ENCODE measurements at regions not wholly inside any gene's neighbourhood (a gene's known extent, or its start where the extent isn't known, plus 50 kb on each side); places are given as distances from the start of the nearest gene placed in this dataset.

GRCh38 chr10:42111076-42111475 is 527.3 kb downstream of the ZNF33B start:
- H3K9me3 Mint-ChIP-seq, result peaks cover 39% of the 10 kb centered on the region
- no peaks in the 10 kb centered on the region for H3K27me3 Mint-ChIP-seq (ENCODE audit: low read depth)
- no peak for TF ChIP-seq CTCF (IDR thresholded peaks at IDR 0.05; ENCODE audit: unreplicated experiment)
- peaks cover 2% of the 10 kb centered on the region for H3K36me3 Mint-ChIP-seq
- no peak for DNase-seq (ENCODE audit: low spot score in 2 of 2, unreplicated experiment in 2 of 2)
- no peak overlapping the region for H3K27ac Mint-ChIP-seq
- H3K4me1 Mint-ChIP-seq, result no peaks in the 10 kb centered on the region
- H3K4me3 Mint-ChIP-seq, result no peak overlapping the region

Data from mesothelial cell of epicardium (in vitro differentiated cells).